Fibroblast of pulmonary artery (primary cell): ENCODE measurements at regions not wholly inside any gene's neighbourhood (a gene's known extent, or its start where the extent isn't known, plus 50 kb on each side); places are given as distances from the start of the nearest gene placed in this dataset.
"Not testable (repeated sequence)": the region's sequence is repeated elsewhere in the genome, so short reads cannot be mapped to it uniquely, and the experiment has no call there.

Experiments
- DNase-seq: peaks from one replicate; pipeline ENCODE4 v3.0.0-alpha.2; 2010; ENCODE audit warnings: low read depth
- H3K4me3 ChIP-seq: replicated peaks from 2 replicates; pipeline ENCODE4 v1.5.1; 2011; ENCODE audit warnings: low read depth, mild to moderate bottlenecking, control low read depth, low read length, moderate library complexity
- CTCF ChIP-seq: IDR thresholded peaks from 2 replicates; pipeline ENCODE4 v1.5.1; 2011; ENCODE audit warnings: mild to moderate bottlenecking, control low read depth, low read length, inconsistent platforms; ENCODE audit errors: missing control alignments

DNA sequence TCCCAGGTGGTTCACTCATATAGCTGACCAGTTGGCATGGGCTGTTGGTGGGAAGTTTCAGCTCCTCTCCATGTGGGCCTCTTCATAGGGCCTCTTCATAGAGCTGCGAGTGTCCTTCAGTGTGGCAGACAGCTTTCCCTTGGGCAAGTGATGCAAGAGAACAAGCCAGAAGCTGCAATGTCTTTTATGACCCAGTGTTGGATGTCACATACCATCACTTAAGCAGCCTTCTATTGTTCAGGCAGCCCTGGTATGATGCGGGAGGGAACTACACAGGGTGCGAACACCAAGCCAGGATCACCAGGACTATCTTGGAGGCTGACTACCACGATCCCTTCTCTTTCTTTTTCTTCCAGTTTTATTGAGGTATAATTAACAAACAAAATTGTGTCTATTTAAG lies 126.5 kb upstream of the ITGA6 start:
- no peak for TF ChIP-seq CTCF
- no peak for DNase-seq
- no peak overlapping the region for H3K4me3 ChIP-seq

- no peak for TF ChIP-seq CTCF
- no peak overlapping the region for H3K4me3 ChIP-seq
- no peak for DNase-seq
These were observed 122.3 kb upstream of the ITGA6 start for GRCh38 chr2:172305066-172305465.

- no peak for TF ChIP-seq CTCF
- DNase-seq = peak; percentile 57
- H3K4me3 ChIP-seq = no peak overlapping the region
These were observed 119.6 kb upstream of the ITGA6 start for GRCh38 chr2:172307800-172308199.

DNA sequence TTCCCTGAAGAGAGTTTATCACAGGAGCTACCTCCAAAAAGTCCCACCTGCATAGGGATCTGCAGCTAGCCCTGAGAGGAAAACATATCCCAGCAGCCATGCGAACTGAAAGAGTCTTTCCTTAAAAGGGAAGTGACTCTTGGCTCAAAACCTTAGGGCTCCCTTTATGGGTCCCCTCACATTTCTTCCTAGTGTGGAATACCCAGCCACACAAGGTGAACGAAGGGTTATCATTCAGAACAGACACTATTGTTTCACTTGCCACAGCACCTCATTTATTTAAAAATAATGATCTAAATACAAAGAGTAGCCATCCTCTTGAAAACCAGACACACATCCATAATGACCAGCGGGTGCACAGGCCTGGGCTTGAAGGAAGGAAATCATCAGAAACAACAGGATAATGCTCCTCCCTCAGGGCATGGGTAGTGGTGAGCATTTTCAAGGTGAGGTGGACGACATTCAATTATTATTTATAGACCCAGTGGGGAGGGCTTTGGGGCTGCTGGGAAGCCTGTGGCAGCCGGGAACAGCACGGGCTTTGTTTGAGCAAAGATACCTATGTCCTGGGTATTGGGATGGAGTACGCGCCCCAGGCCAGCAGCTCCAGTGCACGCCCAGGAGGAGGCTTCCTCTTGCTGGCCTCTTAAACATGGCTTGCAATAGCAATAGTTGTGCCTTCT lies 119.0 kb upstream of the ITGA6 start:
- no peak overlapping the region for H3K4me3 ChIP-seq
- no peak for TF ChIP-seq CTCF
- no peak for DNase-seq

GRCh38 chr2:172311921-172312345 lies 115.5 kb upstream of the ITGA6 start:
- no peak overlapping the region for H3K4me3 ChIP-seq
- no peak for TF ChIP-seq CTCF
- DNase-seq = peak; percentile 19

DNA sequence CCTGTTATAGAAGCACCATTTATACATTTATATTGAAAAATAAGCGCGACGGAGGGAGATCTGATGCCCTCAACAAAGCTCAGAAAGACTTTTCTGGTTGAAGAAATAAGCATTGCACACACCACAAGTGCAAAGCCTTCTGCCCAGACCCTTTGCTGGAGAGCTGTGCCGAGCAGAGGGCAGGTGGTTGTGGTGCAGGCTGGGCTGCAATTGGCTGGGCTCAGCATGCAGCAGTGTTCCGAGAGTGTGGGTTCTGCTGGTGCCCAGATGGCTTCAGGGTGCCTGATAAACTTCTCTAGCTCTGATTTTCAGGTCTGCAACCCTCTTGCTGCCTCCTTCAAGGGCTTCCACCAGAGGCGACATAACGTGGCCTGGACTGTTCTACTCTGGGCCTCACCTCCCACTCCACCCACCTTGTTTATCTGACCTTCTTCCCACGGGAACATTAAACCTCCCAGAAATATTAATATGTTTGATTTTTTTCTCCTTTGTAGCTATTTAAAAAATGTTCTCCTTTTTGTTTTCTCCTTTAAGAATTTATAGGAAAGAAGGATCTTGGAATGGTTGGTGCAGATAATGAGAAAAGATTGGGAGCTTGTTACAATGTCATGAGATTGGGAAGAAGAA lies 113.6 kb upstream of the ITGA6 start:
- DNase-seq = no peak
- no peak for TF ChIP-seq CTCF
- no peak overlapping the region for H3K4me3 ChIP-seq

DNA sequence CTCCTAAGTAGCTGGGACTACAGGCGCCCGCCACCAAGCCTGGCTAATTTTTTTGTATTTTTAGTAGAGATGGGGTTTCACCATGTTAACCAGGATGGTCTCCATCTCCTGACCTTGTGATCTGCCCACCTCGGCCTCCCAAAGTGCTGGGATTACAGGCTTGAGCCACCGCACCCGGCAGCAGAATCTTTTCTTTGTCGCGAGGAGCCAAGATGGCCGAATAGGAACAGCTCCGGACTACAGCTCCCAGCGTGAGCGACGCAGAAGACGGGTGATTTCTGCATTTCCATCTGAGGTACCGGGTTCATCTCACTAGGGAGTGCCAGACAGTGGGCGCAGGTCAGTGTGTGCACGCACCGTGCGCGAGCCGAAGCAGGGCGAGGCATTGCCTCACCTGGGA lies 112.3 kb upstream of the ITGA6 start:
- not testable (repeated sequence) for DNase-seq, H3K4me3 ChIP-seq
